Neural progenitor cell (in vitro differentiated cells): ENCODE measurements at regions not wholly inside any gene's neighbourhood (a gene's known extent, or its start where the extent isn't known, plus 50 kb on each side); places are given as distances from the start of the nearest gene placed in this dataset.

Experiments used
- CTCF ChIP-seq: fragments of 200-600 bp; sonication (generic); IDR thresholded peaks from 2 replicates; pipeline ENCODE4 v1.5.1; 2017; ENCODE audit warnings: antibody characterized with exemption, mild to moderate bottlenecking
- EZH2 ChIP-seq: fragments of 200-600 bp; sonication (generic); IDR thresholded peaks from 2 replicates; pipeline ENCODE4 v1.6.1; 2017; ENCODE audit warnings: antibody characterized with exemption, mild to moderate bottlenecking, moderate library complexity

DNA sequence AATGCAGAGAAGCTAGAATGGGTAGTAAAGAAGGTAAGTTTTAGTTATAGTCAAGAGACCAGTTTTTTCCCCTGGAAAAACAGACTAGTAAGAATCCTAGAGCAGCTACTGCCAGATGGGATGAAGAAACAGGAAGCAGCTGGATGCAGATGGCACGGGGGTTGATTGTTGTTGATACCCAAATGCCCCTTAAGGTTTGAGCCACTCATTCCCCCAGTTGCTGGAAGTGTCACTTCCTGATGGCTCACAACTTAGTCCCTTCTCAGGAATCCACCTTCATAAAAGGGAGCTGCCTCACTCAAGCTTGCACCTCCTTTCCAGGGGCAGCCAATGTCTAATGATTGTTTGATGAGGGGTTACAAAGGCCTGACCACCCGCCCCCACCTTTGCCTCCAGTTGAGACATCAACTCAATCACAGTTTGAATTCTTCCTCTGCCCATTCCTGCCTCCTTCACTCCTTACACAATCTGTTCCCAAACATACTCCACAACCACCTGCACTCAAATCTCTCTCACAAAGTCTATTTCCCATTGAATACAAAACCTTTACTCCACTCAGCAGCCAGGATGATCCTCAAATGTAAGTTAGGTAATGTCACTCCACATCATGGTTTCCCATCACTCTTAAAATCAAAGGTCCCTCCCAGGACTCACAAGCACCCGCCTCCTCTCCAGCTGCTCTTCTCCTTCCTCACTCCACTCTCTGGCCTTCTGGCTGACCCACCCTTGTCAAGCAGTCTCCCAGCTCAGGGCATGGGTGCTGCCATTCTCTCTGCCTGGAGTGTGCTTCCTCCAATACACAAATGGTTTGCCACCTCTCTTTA is 450.1 kb upstream of the THBS1 start:
- TF ChIP-seq CTCF (no peak), EZH2 (no peak)
